Skeletal muscle cell (primary cell): ENCODE measurements at regions not wholly inside any gene's neighbourhood (a gene's known extent, or its start where the extent isn't known, plus 50 kb on each side); places are given as distances from the start of the nearest gene placed in this dataset.

Source experiments
- DNase-seq: peaks from one replicate; pipeline ENCODE4 v3.0.0-alpha.2; 2010; ENCODE audit warnings: low read depth
- H3K4me3 ChIP-seq: 2 replicates; pipeline ENCODE4 v1.5.1; 2011; ENCODE audit warnings: low read depth, mild to moderate bottlenecking, control low read depth, low read length, moderate library complexity

GRCh38 chr6:16819752-16820151 lies 58.5 kb upstream of the ATXN1 start:
- no peak overlapping the region for H3K4me3 ChIP-seq
- no peak for DNase-seq

- no peak for DNase-seq
- H3K4me3 ChIP-seq, result no peak overlapping the region
Observed at GRCh38 chr6:16818992-16819626, 57.8 kb upstream of the ATXN1 start.

GRCh38 chr6:16817594-16817993 lies 56.3 kb upstream of the ATXN1 start:
- H3K4me3 ChIP-seq, result no peak overlapping the region
- no peak for DNase-seq

GRCh38 chr6:16816891-16817290 lies 55.6 kb upstream of the ATXN1 start:
- DNase-seq, result no peak
- H3K4me3 ChIP-seq, result no peak overlapping the region

- no peak overlapping the region for H3K4me3 ChIP-seq
- DNase-seq, result no peak
Observed at GRCh38 chr6:16812993-16813392, 51.7 kb upstream of the ATXN1 start.

GRCh38 chr6:16811277-16811979 lies 50.2 kb upstream of the ATXN1 start:
- no peak for DNase-seq
- no peak overlapping the region for H3K4me3 ChIP-seq
